HG03175 (cell line): ENCODE measurements at regions not wholly inside any gene's neighbourhood (a gene's known extent, or its start where the extent isn't known, plus 50 kb on each side); places are given as distances from the start of the nearest gene placed in this dataset.

Experiments
- ATAC-seq: cut with Tn5 transposase; IDR thresholded peaks from one replicate; pipeline ENCODE4 v1.9.1; 2021; ENCODE audit warnings: mild to moderate bottlenecking, moderate library complexity; ENCODE audit not compliant: unreplicated experiment

GRCh38 chr10:84770824-84771223 lies 442.4 kb downstream of the CCSER2 start:
- ATAC-seq = no peak

GRCh38 chr10:84783386-84783785 lies 455.0 kb downstream of the CCSER2 start:
- peak; percentile 85 for ATAC-seq

DNA sequence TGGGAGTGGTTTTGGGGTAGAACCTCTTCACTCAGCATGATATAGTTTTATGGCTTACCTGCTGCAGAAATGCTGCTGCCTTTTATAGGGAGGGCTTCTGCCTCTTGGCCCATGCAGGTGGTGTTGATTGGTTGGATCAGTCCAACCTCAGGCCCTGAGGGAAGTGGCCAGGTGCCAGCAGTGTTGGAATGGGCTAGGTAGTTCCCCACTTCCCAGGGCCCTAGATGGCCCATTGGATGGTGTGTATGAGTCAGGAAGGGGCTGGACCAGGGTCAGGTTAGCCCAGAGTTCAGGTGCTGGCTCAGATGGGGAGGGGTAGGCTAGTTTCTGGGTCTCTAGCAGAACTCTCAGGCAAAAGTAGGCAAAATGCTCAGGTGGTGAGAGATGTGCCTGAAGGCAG lies 455.5 kb downstream of the CCSER2 start:
- no peak for ATAC-seq

- no peak for ATAC-seq
Observed at GRCh38 chr10:84784749-84785148, 456.4 kb downstream of the CCSER2 start.

DNA sequence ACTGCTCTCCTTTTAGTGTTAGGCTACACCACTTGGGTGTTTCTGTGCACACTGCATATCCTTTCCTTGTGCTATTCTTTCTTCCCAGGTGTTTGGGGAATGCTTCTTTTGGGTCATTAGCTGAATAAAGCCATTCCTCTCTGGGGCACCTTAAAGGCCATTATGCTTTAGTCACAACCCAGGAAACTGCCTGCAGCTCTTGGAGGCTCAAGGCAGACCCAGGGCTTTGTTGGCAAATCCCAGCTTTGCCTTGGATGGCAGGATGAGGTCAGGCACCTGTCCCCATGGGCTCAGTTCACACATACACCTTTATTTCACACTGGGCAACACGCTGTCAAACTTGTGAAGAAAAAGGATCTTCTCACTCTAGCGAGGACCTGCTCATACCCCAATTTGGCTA lies 460.6 kb downstream of the CCSER2 start:
- ATAC-seq = no peak

DNA sequence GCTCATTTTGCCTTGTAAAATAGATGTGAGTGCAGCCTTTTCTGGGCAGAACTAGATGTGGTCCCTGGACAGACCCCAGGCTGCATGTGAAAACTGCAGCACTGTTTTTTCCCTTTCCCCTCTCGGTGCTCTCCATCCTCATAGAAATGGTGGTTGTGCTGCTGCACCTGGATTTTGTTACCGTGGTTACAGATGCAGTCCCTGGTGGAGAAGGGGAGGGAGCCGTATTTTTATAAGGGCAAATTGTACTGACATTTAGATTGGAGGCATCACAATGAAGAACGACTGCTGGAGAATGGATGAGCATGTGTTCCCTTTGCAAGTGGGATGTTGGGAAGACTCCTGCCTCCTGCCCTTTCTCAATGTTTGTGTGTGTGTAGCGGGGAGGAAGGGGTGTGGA lies 469.9 kb downstream of the CCSER2 start:
- no peak for ATAC-seq

DNA sequence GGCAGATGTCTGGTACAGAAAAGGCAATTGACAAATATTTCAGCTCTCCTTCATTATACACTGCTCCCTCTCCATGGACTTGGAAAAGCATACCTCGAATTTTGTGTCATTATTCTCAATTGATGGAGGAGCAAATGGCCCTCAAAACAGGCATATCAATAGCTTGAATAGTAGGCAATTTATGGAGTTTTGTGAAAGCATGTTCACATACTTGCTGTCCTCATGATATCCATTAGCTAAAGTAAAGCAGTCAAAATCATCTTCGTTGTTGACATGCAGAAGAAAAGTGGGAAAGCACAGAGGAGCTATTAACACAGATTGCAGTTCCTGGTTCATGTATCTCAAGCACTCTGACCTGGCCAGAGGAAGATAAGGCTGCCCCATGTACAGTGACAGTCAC lies 472.8 kb downstream of the CCSER2 start:
- no peak for ATAC-seq

DNA sequence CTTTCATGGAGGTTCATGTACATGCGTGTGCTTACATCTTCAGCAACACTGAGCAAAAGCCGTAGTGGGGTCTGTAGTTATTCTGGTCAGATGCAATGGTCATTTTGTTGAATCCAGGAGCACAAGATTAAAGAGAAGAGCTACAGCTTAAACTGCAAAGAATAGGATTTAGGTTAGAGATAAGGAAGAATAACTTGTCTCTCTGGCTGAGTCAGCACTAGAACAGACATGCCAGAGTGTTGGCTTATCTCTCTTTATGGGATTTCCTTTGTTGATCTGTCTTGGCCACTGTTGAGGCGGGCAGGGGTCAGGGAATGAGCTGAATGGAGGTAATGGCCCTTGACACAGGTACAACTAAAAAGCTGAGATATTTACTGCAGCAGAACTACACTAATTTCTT lies 473.5 kb downstream of the CCSER2 start:
- ATAC-seq = no peak

GRCh38 chr10:84805149-84805548 lies 476.8 kb downstream of the CCSER2 start:
- no peak for ATAC-seq

DNA sequence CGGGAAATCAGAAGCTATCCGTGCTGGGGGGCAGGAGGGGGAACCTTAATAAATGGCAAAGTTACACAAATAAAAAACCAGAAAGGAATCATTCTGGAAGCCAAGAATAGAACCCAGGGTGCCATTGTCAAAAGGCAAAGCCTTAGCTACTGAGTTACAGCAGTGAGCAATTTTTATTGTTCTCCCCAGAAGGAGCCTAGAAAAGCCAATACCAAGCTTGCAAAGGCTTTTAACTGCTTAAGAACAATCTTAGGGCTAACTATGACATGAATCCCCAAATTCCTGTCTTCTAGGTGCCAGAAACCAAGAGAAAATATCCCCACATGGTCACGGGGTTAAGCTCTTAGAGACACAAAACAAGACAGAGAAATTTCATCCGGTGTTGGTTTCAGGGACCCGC lies 482.7 kb downstream of the CCSER2 start:
- no peak for ATAC-seq

DNA sequence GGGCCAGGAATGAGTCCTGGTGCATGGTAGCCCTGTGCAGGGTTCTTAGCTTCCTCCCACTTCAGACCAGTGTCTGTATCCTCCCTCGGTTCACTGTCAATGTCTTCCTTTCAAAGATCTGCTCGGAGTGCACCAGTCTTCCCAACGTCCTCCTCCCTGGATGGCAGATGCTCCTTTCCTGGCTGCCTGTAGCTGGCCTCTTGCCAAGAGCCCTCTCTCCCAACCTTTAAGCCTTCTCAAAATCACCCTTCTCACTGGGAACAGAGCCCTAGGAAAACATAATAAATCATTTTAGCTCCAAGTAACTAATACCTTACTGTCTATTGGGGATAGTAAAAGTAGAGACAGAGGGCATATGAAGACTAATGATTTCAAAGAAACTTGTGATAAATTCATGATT lies 490.6 kb downstream of the CCSER2 start:
- no peak for ATAC-seq

GRCh38 chr10:84820120-84820519 lies 491.7 kb downstream of the CCSER2 start:
- ATAC-seq = no peak

GRCh38 chr10:84820596-84820995 lies 492.2 kb downstream of the CCSER2 start:
- ATAC-seq = no peak

GRCh38 chr10:84822931-84823630 lies 494.7 kb downstream of the CCSER2 start:
- ATAC-seq = no peak

DNA sequence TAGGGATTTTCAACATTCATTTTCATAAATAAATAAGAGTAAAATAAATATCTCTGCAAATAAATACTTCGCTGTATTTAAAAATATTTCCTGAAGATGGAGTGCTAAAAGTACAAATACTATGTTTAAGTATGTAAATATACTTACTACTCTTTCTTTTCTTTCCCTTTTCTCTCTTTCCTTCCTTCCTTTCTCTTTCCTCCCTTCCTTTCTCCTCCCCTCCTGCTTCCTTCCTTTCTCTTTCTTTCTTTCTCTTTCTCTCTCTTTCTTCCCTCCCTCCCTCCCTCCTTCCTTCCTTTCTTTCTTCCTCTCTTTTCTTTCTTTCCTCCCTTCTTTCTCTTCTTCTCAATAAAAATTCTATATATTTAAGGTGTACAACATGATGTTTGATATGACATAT lies 496.1 kb downstream of the CCSER2 start:
- ATAC-seq = no peak

DNA sequence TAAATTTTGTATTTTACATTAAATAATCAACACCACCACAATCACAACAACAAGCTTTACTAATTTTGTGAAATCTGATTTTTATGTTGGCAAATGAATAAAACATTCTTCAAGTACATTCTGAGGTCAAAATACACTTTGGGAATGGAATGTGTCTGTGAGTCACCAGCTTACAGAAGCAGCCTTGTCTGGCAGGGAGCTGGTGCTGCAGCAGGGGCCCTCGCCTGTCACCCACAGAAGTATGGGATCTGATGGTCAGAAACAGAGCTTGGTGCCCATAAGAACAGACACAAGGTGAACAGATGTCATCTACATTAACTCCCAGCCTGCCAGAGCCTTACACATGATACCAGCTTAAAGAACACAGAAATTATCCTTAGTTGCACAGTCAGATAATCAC lies 496.9 kb downstream of the CCSER2 start:
- no peak for ATAC-seq

DNA sequence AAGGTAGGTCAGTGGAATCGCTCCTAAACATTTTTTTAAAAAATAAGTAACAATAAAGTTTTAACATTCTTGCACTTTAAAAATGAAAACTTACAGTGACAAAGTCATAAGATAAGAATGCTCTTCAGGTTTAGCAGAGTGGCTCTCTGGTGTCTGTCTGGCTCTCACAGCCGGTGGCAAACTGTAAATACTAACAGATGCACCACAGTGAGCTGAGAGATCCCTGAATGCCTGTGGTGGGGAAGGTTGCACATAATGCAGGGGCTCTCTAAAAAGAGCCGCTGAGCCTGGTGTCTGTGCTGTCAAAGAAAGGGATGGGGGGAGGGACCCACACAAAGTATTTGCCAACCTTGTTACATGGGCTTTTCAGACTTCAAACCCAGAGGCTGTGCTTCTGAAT lies 498.3 kb downstream of the CCSER2 start:
- no peak for ATAC-seq

GRCh38 chr10:84829131-84829530 lies 500.7 kb downstream of the CCSER2 start:
- no peak for ATAC-seq

DNA sequence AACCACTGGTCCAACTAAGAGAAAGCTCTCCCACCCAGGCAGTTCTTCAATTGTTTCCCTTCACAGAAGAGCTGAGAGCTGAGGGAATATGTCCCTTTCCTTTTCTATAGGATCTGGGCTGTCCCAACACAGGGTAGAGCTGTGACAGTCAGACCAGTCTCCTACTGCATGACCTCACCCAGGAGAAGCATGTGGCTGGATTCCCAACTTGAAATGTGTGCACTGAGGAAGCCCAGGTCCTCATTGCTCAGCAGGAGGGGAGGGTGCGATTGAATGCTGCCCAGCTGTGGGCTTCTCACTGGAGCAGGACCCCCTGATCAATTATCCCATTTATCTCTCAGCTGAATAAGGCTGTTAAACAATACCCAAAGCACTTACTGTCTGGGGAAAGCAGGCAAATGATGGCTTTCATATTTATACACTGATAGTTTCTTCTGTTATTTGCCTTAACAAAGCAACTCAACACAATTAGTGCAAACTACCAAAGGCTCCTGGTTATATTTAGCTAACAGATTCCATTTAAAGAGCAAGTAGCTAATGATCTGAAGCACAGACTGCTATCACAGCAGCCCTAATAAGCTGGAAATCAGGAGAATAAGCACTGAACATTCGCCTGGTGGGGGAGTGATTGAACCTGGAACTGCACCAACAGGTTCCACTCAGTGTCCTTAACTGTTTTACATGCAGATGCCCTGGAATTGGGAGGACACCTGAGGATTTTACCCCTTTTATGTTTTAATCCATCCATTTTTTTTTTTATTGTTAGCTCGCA lies 508.8 kb downstream of the CCSER2 start:
- no peak for ATAC-seq

GRCh38 chr10:84837877-84838276 lies 509.5 kb downstream of the CCSER2 start:
- no peak for ATAC-seq

DNA sequence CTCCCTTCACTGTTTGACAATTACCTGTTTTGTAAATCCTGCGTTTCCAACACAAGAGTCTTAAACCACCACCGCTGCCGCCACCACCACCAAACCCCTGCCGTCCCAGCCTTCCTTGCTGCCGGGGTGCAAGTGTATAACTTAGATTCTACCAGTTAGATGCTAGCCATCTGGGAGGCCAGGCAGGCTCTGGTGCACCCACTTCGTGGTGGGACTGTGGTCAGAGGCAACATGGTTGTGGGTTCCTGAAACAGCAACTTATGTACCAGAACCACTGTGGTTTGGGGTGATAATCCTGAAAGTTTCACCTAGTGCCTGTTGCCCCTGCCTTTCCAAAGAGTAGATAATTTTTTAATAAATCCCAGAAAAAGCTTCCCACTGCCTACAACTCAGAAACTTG lies 510.5 kb downstream of the CCSER2 start:
- no peak for ATAC-seq

- ATAC-seq = no peak
Observed at GRCh38 chr10:84842593-84842992, 514.2 kb downstream of the CCSER2 start.

DNA sequence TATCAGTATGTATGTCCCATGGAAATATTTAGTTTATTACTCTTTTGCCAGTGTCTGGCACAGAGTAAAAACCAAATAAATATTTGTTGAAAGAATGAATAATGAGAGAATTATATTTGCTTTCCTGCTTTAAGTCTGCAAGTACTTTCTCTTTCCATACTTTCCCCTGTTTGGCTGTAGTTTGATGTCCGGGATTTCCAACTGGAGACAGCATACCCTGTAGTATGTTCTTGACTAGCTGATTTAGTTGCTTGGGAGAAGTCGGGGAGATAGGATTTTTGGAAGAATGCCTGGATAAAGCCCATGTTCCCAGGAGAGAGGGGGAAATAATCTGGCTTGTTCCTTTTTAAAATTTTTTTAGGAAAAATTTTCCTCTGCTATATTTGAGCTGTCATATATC lies 516.1 kb downstream of the CCSER2 start:
- no peak for ATAC-seq
